ENCODE measurements at regions not wholly inside any gene's neighbourhood (a gene's known extent, or its start where the extent isn't known, plus 50 kb on each side); places are given as distances from the start of the nearest gene placed in this dataset.

DNA sequence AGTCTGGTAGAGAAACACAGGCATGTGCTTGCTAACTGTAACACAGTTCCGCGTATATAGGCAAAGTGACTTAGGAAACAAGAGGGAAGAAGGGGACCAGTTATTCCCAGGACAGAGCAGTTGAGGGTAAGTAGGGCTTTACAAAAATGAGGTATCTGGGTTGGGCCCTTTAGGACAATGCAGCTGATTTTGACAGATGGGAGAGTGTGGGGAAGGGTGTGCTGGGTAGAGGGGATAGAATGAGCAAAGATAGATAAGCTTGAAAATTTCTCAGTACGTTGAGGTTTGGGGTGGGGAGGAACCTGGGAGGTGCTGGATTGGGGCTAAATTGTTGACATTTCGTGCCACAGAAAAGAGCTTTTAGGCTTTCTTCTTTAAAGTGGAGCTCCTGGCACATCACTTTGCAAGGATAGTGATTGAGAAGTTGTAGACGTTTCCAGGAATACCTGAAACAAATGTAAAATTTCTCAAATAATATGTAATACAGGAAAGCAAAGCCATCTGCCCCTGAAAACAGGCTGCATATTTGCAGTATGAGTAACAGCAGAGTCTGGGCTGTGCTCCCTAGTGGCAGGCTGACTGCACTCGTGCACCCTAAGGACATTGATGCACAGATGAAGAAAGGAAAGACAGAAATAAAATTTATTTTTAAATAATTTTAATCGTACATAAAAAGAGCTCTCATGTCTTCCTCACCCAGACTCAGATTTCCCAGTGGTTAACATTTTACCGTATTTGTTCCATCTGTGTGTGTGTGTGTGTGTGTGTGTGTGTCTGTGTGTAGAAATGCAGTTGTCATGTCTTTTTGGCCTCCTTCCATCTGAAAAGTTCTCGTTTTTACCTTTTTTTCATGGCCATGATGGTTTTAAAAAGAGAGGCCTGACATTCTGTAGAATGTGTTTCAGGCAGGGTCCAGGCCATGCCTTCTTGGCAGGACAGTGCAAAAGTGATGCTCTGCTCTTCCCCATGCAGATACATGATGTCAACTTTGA lies 144.9 kb upstream of the DMRT1 start:
- no peak for TF ChIP-seq EP300 (IDR thresholded peaks at IDR 0.05)
- TF ChIP-seq NR3C1 (IDR thresholded peaks at IDR 0.05): no peak
- no peak for TF ChIP-seq POLR2A (IDR thresholded peaks at IDR 0.05; ENCODE audit: low read length)
- 0 out of 5 replicates have a peak, but pooled peaks of 1 of the 2 experiments have one; percentile 25 for TF ChIP-seq RAD21 (conservative IDR thresholded peaks at IDR 0.05 in 1 of 2, IDR thresholded peaks at IDR 0.05 in 1 of 2)
- TF ChIP-seq, protein P1, sequence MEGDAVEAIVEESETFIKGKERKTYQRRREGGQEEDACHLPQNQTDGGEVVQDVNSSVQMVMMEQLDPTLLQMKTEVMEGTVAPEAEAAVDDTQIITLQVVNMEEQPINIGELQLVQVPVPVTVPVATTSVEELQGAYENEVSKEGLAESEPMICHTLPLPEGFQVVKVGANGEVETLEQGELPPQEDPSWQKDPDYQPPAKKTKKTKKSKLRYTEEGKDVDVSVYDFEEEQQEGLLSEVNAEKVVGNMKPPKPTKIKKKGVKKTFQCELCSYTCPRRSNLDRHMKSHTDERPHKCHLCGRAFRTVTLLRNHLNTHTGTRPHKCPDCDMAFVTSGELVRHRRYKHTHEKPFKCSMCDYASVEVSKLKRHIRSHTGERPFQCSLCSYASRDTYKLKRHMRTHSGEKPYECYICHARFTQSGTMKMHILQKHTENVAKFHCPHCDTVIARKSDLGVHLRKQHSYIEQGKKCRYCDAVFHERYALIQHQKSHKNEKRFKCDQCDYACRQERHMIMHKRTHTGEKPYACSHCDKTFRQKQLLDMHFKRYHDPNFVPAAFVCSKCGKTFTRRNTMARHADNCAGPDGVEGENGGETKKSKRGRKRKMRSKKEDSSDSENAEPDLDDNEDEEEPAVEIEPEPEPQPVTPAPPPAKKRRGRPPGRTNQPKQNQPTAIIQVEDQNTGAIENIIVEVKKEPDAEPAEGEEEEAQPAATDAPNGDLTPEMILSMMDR (IDR thresholded peaks at IDR 0.05): no peak; the same call in 2 of the 3 replicates
- TF ChIP-seq SMC3 (IDR thresholded peaks at IDR 0.05): 0 out of 3 replicates have a peak, but pooled peaks have one; percentile 16
- TF ChIP-seq, protein P2, sequence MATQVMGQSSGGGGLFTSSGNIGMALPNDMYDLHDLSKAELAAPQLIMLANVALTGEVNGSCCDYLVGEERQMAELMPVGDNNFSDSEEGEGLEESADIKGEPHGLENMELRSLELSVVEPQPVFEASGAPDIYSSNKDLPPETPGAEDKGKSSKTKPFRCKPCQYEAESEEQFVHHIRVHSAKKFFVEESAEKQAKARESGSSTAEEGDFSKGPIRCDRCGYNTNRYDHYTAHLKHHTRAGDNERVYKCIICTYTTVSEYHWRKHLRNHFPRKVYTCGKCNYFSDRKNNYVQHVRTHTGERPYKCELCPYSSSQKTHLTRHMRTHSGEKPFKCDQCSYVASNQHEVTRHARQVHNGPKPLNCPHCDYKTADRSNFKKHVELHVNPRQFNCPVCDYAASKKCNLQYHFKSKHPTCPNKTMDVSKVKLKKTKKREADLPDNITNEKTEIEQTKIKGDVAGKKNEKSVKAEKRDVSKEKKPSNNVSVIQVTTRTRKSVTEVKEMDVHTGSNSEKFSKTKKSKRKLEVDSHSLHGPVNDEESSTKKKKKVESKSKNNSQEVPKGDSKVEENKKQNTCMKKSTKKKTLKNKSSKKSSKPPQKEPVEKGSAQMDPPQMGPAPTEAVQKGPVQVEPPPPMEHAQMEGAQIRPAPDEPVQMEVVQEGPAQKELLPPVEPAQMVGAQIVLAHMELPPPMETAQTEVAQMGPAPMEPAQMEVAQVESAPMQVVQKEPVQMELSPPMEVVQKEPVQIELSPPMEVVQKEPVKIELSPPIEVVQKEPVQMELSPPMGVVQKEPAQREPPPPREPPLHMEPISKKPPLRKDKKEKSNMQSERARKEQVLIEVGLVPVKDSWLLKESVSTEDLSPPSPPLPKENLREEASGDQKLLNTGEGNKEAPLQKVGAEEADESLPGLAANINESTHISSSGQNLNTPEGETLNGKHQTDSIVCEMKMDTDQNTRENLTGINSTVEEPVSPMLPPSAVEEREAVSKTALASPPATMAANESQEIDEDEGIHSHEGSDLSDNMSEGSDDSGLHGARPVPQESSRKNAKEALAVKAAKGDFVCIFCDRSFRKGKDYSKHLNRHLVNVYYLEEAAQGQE (IDR thresholded peaks at IDR 0.05): no peak
- no peak for TF ChIP-seq TP53 (CRISPR knock-in tag; IDR thresholded peaks at IDR 0.05)
- no peak for TF ChIP-seq NPAS2 (CRISPR knock-in tag; IDR thresholded peaks at IDR 0.05; ENCODE audit: borderline replicate concordance)
- TF ChIP-seq ZFP36 (IDR thresholded peaks at IDR 0.05; ENCODE audit: borderline replicate concordance, partially characterized antibody): no peak
- no peak for TF ChIP-seq JUNB (IDR thresholded peaks at IDR 0.05)

Measured in A549 (cell line).